Vagina (tissue), 2 donors: ENCODE measurements at regions not wholly inside any gene's neighbourhood (a gene's known extent, or its start where the extent isn't known, plus 50 kb on each side); places are given as distances from the start of the nearest gene placed in this dataset.
"Not testable (repeated sequence)": the region's sequence is repeated elsewhere in the genome, so short reads cannot be mapped to it uniquely, and the experiment has no call there.

ENCODE experiments used
- CTCF ChIP-seq, 3 experiments: fragments of 450-650 bp in 2 of 3; fragments of 200-600 bp in 1 of 3; sonication (generic) in 1 of 3; IDR thresholded peaks; one replicate each; pipeline ENCODE4 v1.5.1; 2017 to 2019; ENCODE audit warnings: antibody characterized with exemption in 3 of 3, mild to moderate bottlenecking in 2 of 3, moderate library complexity in 2 of 3
- POLR2A ChIP-seq, 2 donors: fragments of 450-650 bp; IDR thresholded peaks; one replicate each; pipeline ENCODE4 v1.6.1; 2017; ENCODE audit warnings: antibody characterized with exemption in 2 of 2, mild to moderate bottlenecking in 2 of 2, moderate library complexity in 2 of 2

- TF ChIP-seq CTCF, POLR2A (IDR thresholded peaks at IDR 0.05): not testable (repeated sequence)
Measured at GRCh38 chr5:21473981-21474380, 1379.2 kb downstream of the CDH12 start.
